ENCODE measurements at regions not wholly inside any gene's neighbourhood (a gene's known extent, or its start where the extent isn't known, plus 50 kb on each side); places are given as distances from the start of the nearest gene placed in this dataset.

DNA sequence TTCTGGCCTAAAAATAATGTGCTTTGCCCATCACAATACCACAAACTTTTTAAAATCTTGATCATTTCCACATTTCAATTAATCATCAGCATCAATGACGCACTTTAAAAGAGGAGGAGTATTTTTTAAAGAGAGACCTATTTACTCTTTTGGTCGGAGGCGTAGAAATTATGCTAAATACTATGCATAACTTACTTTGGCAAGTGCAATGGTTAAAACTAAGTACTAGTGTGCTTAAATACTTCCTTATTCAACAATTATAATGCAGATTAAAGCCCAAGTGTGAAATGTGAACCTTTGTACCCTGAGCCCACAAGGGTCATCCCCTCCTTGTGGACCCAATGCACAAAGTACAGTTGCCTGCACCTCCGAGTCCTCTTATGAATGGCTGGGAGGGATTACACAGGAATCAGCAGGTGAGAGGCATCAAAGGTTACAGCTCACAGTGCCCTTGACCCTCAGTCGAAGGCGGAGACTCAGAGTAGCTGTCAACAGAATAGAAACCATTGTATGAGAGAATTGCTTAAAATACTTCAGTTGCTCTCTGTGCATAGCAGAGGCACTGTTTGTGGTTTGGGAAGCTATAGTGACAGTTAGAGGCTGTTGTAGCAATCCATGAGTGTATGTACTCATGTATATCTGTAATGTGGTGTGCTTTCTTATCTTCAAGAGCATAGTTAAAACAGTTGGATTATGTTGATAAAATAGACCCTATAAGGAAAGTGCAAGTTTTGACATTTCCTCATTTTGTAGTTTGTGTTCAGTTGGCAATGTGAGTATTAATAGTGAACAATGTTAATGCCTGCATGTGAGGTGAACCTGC is 151.7 kb upstream of the ITGA4 start (continued):
- TF ChIP-seq, protein P1, sequence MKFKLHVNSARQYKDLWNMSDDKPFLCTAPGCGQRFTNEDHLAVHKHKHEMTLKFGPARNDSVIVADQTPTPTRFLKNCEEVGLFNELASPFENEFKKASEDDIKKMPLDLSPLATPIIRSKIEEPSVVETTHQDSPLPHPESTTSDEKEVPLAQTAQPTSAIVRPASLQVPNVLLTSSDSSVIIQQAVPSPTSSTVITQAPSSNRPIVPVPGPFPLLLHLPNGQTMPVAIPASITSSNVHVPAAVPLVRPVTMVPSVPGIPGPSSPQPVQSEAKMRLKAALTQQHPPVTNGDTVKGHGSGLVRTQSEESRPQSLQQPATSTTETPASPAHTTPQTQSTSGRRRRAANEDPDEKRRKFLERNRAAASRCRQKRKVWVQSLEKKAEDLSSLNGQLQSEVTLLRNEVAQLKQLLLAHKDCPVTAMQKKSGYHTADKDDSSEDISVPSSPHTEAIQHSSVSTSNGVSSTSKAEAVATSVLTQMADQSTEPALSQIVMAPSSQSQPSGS (CRISPR knock-in tag; IDR thresholded peaks at IDR 0.05), result peak; percentile 82
- TF ChIP-seq, protein P2, sequence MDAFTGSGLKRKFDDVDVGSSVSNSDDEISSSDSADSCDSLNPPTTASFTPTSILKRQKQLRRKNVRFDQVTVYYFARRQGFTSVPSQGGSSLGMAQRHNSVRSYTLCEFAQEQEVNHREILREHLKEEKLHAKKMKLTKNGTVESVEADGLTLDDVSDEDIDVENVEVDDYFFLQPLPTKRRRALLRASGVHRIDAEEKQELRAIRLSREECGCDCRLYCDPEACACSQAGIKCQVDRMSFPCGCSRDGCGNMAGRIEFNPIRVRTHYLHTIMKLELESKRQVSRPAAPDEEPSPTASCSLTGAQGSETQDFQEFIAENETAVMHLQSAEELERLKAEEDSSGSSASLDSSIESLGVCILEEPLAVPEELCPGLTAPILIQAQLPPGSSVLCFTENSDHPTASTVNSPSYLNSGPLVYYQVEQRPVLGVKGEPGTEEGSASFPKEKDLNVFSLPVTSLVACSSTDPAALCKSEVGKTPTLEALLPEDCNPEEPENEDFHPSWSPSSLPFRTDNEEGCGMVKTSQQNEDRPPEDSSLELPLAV (CRISPR knock-in tag; conservative IDR thresholded peaks at IDR 0.05; ENCODE audit: low read depth), result no peak
- TF ChIP-seq LCORL (IDR thresholded peaks at IDR 0.05) (peak; percentile 55; the same call in 1 of the 2 replicates), LCORL (CRISPR knock-in tag; IDR thresholded peaks at IDR 0.05) (peak; percentile 67), ZNF883 (CRISPR knock-in tag; IDR thresholded peaks at IDR 0.05; ENCODE audit: not compliant biosample characterization) (no peak), RFX1 (IDR thresholded peaks at IDR 0.05) (no peak; the same call in 1 of the 2 replicates), ZNF143 (CRISPR knock-in tag; IDR thresholded peaks at IDR 0.05) (no peak), BHLHE40 (IDR thresholded peaks at IDR 0.05; ENCODE audit: low read length) (peak; percentile 66), ATF7-NPFF (CRISPR knock-in tag; IDR thresholded peaks at IDR 0.05; ENCODE audit: low read depth) (no peak), PHB2 (IDR thresholded peaks at IDR 0.05; ENCODE audit: partially characterized antibody) (no peak), ZNF552 (CRISPR knock-in tag; IDR thresholded peaks at IDR 0.05; ENCODE audit: borderline replicate concordance) (no peak), ZIK1 (CRISPR knock-in tag; IDR thresholded peaks at IDR 0.05; ENCODE audit: borderline replicate concordance, low read depth) (no peak), NR1H2 (CRISPR knock-in tag; IDR thresholded peaks at IDR 0.05; ENCODE audit: borderline replicate concordance, low read depth) (no peak), HNRNPL (IDR thresholded peaks at IDR 0.05; ENCODE audit: low read depth, low read length) (no peak), TOE1 (CRISPR knock-in tag; IDR thresholded peaks at IDR 0.05) (no peak), SIN3A (IDR thresholded peaks at IDR 0.05; ENCODE audit: borderline replicate concordance, low read depth, low read length) (no peak), NFYC (CRISPR knock-in tag; IDR thresholded peaks at IDR 0.05) (0 out of 2 replicates have a peak, but pooled peaks have one; percentile 30), SAFB2 (CRISPR knock-in tag; IDR thresholded peaks at IDR 0.05; ENCODE audit: borderline replicate concordance, low read depth) (no peak), ESRRA (CRISPR knock-in tag; IDR thresholded peaks at IDR 0.05; ENCODE audit: low read depth) (peak; percentile 98), ZFP62 (CRISPR knock-in tag; IDR thresholded peaks at IDR 0.05) (no peak), ZNF577 (CRISPR knock-in tag; IDR thresholded peaks at IDR 0.05; ENCODE audit: borderline replicate concordance, low read depth) (no peak), NFE2L2 (IDR thresholded peaks at IDR 0.05; ENCODE audit: low read length) (no peak), KDM2A (CRISPR knock-in tag; IDR thresholded peaks at IDR 0.05; ENCODE audit: borderline replicate concordance, low read depth) (no peak), FOXC1 (CRISPR knock-in tag; IDR thresholded peaks at IDR 0.05; ENCODE audit: borderline replicate concordance) (no peak), TBL1XR1 (IDR thresholded peaks at IDR 0.05; ENCODE audit: borderline replicate concordance, low read length, partially characterized antibody) (no peak), HNF4G (IDR thresholded peaks at IDR 0.05; ENCODE audit: borderline replicate concordance, low read depth, low read length) (peak; percentile 99), HNF4G (CRISPR knock-in tag; IDR thresholded peaks at IDR 0.05; ENCODE audit: borderline replicate concordance, low read depth) (peak; percentile 98), ZNF530 (CRISPR knock-in tag; IDR thresholded peaks at IDR 0.05; ENCODE audit: low read depth) (no peak)
- TF ChIP-seq, protein P3, sequence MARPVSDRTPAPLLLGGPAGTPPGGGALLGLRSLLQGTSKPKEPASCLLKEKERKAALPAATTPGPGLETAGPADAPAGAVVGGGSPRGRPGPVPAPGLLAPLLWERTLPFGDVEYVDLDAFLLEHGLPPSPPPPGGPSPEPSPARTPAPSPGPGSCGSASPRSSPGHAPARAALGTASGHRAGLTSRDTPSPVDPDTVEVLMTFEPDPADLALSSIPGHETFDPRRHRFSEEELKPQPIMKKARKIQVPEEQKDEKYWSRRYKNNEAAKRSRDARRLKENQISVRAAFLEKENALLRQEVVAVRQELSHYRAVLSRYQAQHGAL (CRISPR knock-in tag; IDR thresholded peaks at IDR 0.05; ENCODE audit: not compliant biosample characterization), result no peak

All from HepG2 (cell line).